ENCODE measurements at regions not wholly inside any gene's neighbourhood (a gene's known extent, or its start where the extent isn't known, plus 50 kb on each side); places are given as distances from the start of the nearest gene placed in this dataset.

DNA sequence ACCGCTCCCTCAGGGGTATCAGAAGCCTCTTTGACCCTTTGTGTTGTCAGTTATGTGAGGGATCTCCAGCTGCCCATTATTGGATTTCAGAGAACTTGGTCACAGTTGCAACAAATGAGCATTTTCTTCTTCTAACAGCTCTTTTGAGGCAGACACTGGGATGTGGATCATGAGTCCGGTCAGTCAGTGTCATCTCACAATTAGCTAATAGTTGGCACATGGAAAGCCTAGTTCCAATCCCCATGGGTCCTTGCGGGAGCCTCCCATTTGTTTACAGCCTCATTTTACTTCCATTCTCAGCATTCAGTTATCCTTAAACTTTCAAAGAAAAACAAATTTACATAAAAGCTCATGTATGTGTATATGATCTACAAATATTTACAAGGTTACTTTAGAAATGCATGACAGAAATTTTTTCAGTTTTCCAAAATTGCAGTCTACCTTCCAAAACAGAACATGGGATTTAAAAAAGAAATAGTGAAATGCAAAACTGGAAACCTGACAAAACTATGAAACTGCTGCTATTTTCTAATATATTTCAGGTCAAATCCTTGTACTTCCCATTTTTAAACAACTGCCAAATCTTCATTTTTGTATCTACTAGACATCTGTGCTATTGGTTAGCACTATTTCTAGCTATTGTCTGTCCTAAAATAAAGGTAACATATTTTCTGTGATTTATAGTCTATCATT is 547.1 kb upstream of the ZEB2 start:
- TF ChIP-seq CTCF (conservative IDR thresholded peaks at IDR 0.05; ENCODE audit: low read depth, low read length) (no peak), EZH2 (IDR thresholded peaks at IDR 0.05; ENCODE audit: borderline replicate concordance, low read depth, low read length, poor library complexity, severe bottlenecking) (no peak)
